ENCODE measurements at regions not wholly inside any gene's neighbourhood (a gene's known extent, or its start where the extent isn't known, plus 50 kb on each side); places are given as distances from the start of the nearest gene placed in this dataset.

GRCh38 chr11:131305005-131305404, 65.4 kb upstream of the NTM start:
- no peak for TF ChIP-seq CTCF (IDR thresholded peaks at IDR 0.05; ENCODE audit: low read depth, low read length, missing control alignments)
- DNase-seq = no peak

GRCh38 chr11:131307506-131307905, 62.9 kb upstream of the NTM start:
- Histone ChIP-seq H3K27ac (no peak overlapping the region), H3K27me3 (replicated peaks) (no peaks in the 10 kb centered on the region), H3K4me3 (ENCODE audit: low read depth, low read length) (no peak overlapping the region), H3K36me3 (replicated peaks) (no peaks in the 10 kb centered on the region)
- no peak for DNase-seq
- in situ Hi-C loops (cut with HindIII; ENCODE audit: low pct_ligation_motif_present, low sequenced_read_pairs) = no loop called here
- TF ChIP-seq CTCF (IDR thresholded peaks at IDR 0.05; ENCODE audit: low read depth, low read length, missing control alignments) = no peak

More at GRCh38 chr11:131305005-131305404, 65.4 kb upstream of the NTM start:
- H3K4me3 ChIP-seq (ENCODE audit: low read depth, low read length) = no peak overlapping the region
- no peaks in the 10 kb centered on the region for H3K36me3 ChIP-seq (replicated peaks)
- no peaks in the 10 kb centered on the region for H3K27me3 ChIP-seq (replicated peaks)
- in situ Hi-C loops (cut with HindIII; ENCODE audit: low pct_ligation_motif_present, low sequenced_read_pairs) = no loop called here
- no peak overlapping the region for H3K27ac ChIP-seq

- no peak overlapping the region for H3K4me3 ChIP-seq (ENCODE audit: low read depth, low read length)
- no peaks in the 10 kb centered on the region for H3K36me3 ChIP-seq (replicated peaks)
- no peak for TF ChIP-seq CTCF (IDR thresholded peaks at IDR 0.05; ENCODE audit: low read depth, low read length, missing control alignments)
- H3K27ac ChIP-seq = no peak overlapping the region
- in situ Hi-C loops (cut with HindIII; ENCODE audit: low pct_ligation_motif_present, low sequenced_read_pairs) = no loop called here
- no peaks in the 10 kb centered on the region for H3K27me3 ChIP-seq (replicated peaks)
- no peak for DNase-seq
Measured at GRCh38 chr11:131309776-131310175, 60.6 kb upstream of the NTM start.

- no peak for TF ChIP-seq CTCF (IDR thresholded peaks at IDR 0.05; ENCODE audit: low read depth, low read length, missing control alignments)
- in situ Hi-C loops (cut with HindIII; ENCODE audit: low pct_ligation_motif_present, low sequenced_read_pairs) = no loop called here
- no peak overlapping the region for H3K27ac ChIP-seq
- H3K4me3 ChIP-seq (ENCODE audit: low read depth, low read length) = no peak overlapping the region
- no peaks in the 10 kb centered on the region for H3K36me3 ChIP-seq (replicated peaks)
- no peak for DNase-seq
- no peaks in the 10 kb centered on the region for H3K27me3 ChIP-seq (replicated peaks)
Measured at GRCh38 chr11:131311776-131312514, 58.5 kb upstream of the NTM start.
